Esophagus (tissue), 2 donors: ENCODE measurements at regions not wholly inside any gene's neighbourhood (a gene's known extent, or its start where the extent isn't known, plus 50 kb on each side); places are given as distances from the start of the nearest gene placed in this dataset.

Source experiments
- H3K27ac ChIP-seq, 2 donors: one replicate each; pipeline ENCODE4 v1.5.1; 2013; ENCODE audit warnings: low read depth in 2 of 2, mild to moderate bottlenecking in 2 of 2, inconsistent platforms in 1 of 2, low read length in 1 of 2, moderate library complexity in 1 of 2
- H3K27me3 ChIP-seq, 2 donors: one replicate each; pipeline ENCODE4 v1.6.1; 2013; ENCODE audit warnings: low read length in 2 of 2, control low read depth in 1 of 2, mild to moderate bottlenecking in 1 of 2; ENCODE audit not compliant: insufficient read depth in 2 of 2, control insufficient read depth in 1 of 2
- H3K36me3 ChIP-seq, 2 donors: one replicate each; pipeline ENCODE4 v1.6.1; 2013; ENCODE audit warnings: low read length in 1 of 2; ENCODE audit not compliant: control insufficient read depth in 2 of 2, insufficient read depth in 2 of 2
- H3K4me1 ChIP-seq, 2 donors: one replicate each; pipeline ENCODE4 v1.6.1; 2013; ENCODE audit warnings: low read length in 1 of 2; ENCODE audit not compliant: control insufficient read depth in 2 of 2, insufficient read depth in 2 of 2
- H3K4me3 ChIP-seq, 2 donors: one replicate each; pipeline ENCODE4 v1.5.1; 2013; ENCODE audit warnings: low read length in 2 of 2, mild to moderate bottlenecking in 2 of 2, low read depth in 1 of 2, moderate library complexity in 1 of 2
- H3K9me3 ChIP-seq, 2 donors: one replicate each; pipeline ENCODE4 v1.6.1; 2013; ENCODE audit warnings: mild to moderate bottlenecking in 2 of 2, low read depth in 1 of 2, low read length in 1 of 2, moderate library complexity in 1 of 2; ENCODE audit not compliant: control insufficient read depth in 2 of 2, insufficient read depth in 1 of 2
- WGBS, 2 donors: extraction: QIAGEN DNeasy Blood & Tissue Kit; methylation state at CpG; one replicate each; pipeline ENCODE4 v1.1.7; 2013; 5-methylcytosine and 5-hydroxymethylcytosine counted together
- donor health status: healthy with polysubstance abuse.
- donor health status: Bipolar disorder and iron deficiency.

DNA sequence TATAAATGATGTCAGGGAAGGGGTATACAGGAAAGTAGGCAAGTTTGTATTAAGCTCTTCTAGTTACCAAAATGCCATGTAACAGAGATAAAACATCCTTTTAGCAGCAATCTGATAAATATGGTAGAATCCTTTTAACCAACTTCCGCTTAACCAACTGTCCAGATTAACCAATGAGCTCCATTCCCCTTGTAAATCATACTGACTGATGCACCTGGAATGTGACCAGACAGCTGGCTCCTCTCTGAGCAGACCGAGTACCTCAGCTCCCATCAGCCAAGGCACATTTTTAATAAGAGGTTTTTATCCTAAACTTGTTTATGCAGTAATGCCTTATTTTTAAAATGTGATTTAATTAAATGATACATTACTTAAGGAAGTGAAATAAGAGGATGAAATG is 66.4 kb downstream of the KLF12 start:
- Histone ChIP-seq H3K4me3 (no peak overlapping the region), H3K27me3 (no peaks in the 10 kb centered on the region), H3K4me1 (no peaks in the 10 kb centered on the region), H3K36me3 (no peaks in the 10 kb centered on the region), H3K9me3 (no peaks in the 10 kb centered on the region), H3K27ac (no peak overlapping the region)
- WGBS, 2 donors = 73 to 79% methylated on average over 2 of the region's 2 CpGs

- Histone ChIP-seq H3K4me1 (no peaks in the 10 kb centered on the region), H3K27me3 (no peaks in the 10 kb centered on the region), H3K27ac (no peak overlapping the region), H3K4me3 (no peak overlapping the region), H3K36me3 (no peaks in the 10 kb centered on the region), H3K9me3 (no peaks in the 10 kb centered on the region)
Measured at GRCh38 chr13:74066937-74067336, 67.3 kb downstream of the KLF12 start.

DNA sequence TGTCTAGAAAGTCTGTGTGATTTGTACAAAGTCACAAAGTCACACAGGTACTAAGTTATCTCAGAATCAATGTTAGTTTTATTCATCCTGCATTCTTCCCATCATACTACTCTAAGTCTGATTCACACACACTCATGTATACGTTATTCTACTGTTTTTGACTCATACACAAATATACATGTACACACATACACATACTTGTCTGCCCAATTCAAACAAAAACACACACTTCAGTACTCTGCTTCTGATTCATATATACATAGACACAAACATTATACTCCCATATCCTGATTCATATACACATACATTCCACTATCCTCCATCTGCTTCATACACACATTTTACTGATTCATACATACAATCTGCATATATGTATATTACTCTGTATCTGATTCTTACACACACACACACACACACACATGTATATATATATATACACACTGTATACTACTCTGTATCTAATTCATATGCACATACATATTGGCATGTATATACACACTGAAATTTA is 69.3 kb downstream of the KLF12 start:
- WGBS, 2 donors = 70 to 86% methylated on average over 1 of the region's 1 CpG
- no peak overlapping the region for H3K27ac ChIP-seq
- no peak overlapping the region for H3K4me3 ChIP-seq
- no peaks in the 10 kb centered on the region for H3K36me3 ChIP-seq
- no peaks in the 10 kb centered on the region for H3K4me1 ChIP-seq
- H3K9me3 ChIP-seq = no peaks in the 10 kb centered on the region
- no peaks in the 10 kb centered on the region for H3K27me3 ChIP-seq

DNA sequence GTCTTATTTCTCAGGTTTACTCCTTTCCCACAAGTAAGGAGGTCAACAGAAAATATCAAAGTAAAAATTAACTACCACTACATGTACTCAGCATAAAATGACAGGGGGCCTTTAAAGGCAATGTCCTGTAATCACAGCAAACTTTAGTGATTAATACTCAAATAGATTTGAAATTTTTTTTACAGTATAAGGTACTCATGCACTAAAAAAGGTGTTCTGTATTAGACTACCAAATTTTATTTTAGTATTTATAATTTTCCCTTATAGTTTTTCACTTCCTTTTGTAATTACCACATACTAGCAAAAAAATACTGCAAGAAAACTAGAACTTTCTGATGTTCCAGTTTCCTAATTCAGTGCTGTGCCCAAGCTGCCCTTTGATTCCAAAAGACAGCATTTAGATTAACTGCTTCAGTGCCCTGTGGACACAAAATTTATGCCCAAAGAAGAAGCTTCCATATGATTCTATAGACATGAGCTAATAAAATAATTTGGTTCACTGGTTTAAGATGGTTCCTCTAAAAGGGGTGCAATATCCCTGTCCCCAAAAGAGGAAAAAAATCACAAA is 70.6 kb downstream of the KLF12 start:
- Histone ChIP-seq H3K27ac (no peak overlapping the region), H3K36me3 (no peaks in the 10 kb centered on the region), H3K9me3 (no peaks in the 10 kb centered on the region), H3K4me3 (no peak overlapping the region), H3K27me3 (no peaks in the 10 kb centered on the region), H3K4me1 (no peaks in the 10 kb centered on the region)

DNA sequence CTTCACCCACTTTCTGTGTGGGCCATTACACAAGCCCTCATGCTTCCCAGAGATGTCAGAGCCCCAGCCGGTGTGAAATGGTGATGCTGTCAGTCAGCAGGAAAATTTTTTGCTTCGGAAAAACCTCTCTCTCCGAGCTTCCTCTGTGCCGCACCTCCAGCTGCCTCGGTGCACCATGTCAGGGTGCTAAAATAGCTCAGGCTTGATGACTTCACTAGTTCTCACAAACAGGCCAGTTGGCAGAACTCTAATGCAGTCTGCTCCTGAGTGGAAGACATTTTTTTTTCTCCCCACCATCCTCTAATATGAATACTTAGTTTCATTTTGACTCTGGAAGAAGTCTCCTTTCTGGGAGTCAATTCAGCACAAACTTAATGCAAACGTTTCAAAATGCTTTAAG is 71.3 kb downstream of the KLF12 start:
- no peaks in the 10 kb centered on the region for H3K27me3 ChIP-seq
- no peaks in the 10 kb centered on the region for H3K36me3 ChIP-seq
- no peak overlapping the region for H3K4me3 ChIP-seq
- H3K4me1 ChIP-seq = no peaks in the 10 kb centered on the region
- H3K27ac ChIP-seq = peak overlapping the region; percentile 40 to 64
- WGBS, 2 donors = 43 to 47% methylated on average over 6 of the region's 6 CpGs
- no peaks in the 10 kb centered on the region for H3K9me3 ChIP-seq

GRCh38 chr13:74061926-74062595 is 72.1 kb downstream of the KLF12 start:
- peaks cover 0 to 2% of the 10 kb centered on the region in 2 donors for H3K4me1 ChIP-seq
- no peaks in the 10 kb centered on the region for H3K36me3 ChIP-seq
- WGBS, 2 donors = 40 to 41% methylated on average over 3 of the region's 3 CpGs
- no peaks in the 10 kb centered on the region for H3K9me3 ChIP-seq
- no peak overlapping the region for H3K27ac ChIP-seq
- no peaks in the 10 kb centered on the region for H3K27me3 ChIP-seq
- no peak overlapping the region for H3K4me3 ChIP-seq

DNA sequence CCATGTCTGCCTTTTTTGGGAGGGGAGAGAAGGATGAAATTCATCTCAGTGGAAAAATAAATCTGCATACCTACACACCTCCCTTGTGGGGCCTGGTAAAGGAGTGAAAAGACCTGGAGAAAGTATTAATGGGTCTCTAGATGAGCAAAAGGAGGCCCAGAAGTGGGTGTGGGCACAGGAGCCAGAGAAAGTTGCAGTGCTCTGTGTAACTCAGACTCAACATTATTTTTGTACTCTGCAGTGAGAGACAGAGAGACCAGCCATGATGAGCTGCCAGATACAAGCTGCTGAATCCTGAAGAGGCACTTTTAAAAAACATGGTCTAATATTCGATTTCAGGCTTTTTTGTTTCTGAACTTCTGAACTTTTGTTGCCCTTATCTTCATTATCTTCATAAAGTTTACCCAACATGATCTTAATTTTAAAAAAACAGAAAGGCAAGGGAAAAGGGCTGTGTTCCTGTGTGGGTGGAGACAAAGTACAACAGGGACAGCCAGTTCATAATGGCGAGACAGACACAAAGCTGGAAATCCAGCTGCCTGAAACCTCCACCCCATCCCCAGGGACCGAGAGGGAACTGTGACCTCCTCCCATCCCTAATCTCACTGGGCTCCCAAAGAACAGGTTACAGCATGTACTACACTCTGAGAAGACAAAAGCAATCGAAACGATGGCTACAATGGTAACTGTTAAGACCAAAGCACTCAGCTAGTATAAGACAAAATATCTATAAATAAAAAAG is 77.2 kb downstream of the KLF12 start:
- H3K36me3 ChIP-seq = no peaks in the 10 kb centered on the region
- peaks cover 0 to 3% of the 10 kb centered on the region in 2 donors for H3K4me1 ChIP-seq
- no peak overlapping the region for H3K4me3 ChIP-seq
- no peaks in the 10 kb centered on the region for H3K27me3 ChIP-seq
- H3K9me3 ChIP-seq = no peaks in the 10 kb centered on the region
- peak overlapping the region in 1 of 2 donors; percentile 40 for H3K27ac ChIP-seq
- WGBS, 2 donors = 33 to 44% methylated on average over 5 of the region's 5 CpGs

DNA sequence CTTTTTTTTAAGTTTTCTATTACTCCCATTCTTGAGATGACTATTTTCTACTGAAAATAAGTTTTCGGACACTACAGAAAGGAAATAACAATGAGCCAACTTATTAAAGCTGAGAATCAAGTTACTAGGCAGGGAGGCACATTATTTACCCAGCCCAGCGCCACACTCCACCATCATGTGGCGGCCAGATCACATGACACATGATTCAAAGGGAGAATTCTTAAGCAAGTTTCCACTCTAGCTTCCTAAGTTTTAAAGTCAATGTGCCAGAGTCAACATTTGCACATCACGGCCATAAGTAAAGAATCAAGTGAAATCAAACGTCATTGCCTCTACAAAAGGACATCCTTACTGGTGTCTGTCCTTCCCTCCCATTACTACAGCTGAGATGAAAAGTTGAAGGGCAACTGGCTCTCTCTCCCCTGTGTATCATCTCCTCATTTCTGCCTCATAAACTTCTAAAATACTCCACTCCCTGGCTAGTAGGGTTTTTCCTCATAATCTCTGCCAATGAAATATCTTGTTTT is 81.7 kb downstream of the KLF12 start:
- Histone ChIP-seq H3K36me3 (no peaks in the 10 kb centered on the region), H3K9me3 (no peaks in the 10 kb centered on the region), H3K4me3 (no peak overlapping the region), H3K4me1 (peaks cover 0 to 3% of the 10 kb centered on the region in 2 donors), H3K27me3 (no peaks in the 10 kb centered on the region), H3K27ac (no peak overlapping the region)
- 80 to 85% methylated on average over 5 of the region's 5 CpGs for WGBS, 2 donors

DNA sequence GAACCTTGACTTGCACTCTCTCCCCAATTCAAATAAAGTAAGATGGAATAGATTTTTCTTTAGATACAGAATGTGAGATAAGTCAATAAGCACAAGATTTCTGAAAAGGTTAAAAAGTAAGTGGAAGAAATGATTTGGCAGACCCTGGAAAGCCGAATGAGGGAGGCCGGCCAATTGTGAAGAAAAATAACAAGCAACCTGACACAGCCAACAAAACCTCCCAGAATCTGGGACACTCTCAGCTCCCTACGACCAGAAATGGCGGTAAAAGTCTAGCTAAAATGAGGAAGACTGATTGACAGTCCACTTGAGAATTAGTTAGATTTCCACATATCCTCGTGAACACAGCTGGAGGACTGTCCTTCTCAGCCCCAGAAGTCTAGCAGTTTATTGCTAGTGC is 85.4 kb downstream of the KLF12 start:
- no peaks in the 10 kb centered on the region for H3K27me3 ChIP-seq
- H3K9me3 ChIP-seq = no peaks in the 10 kb centered on the region
- WGBS, 2 donors = 83 to 87% methylated on average over 5 of the region's 5 CpGs
- H3K27ac ChIP-seq = no peak overlapping the region
- H3K36me3 ChIP-seq = no peaks in the 10 kb centered on the region
- H3K4me3 ChIP-seq = no peak overlapping the region
- H3K4me1 ChIP-seq = no peaks in the 10 kb centered on the region
